ENCODE measurements at regions not wholly inside any gene's neighbourhood (a gene's known extent, or its start where the extent isn't known, plus 50 kb on each side); places are given as distances from the start of the nearest gene placed in this dataset.
A peak's percentile ranks its signal among the peaks of the same experiment; 100 is the strongest.

DNA sequence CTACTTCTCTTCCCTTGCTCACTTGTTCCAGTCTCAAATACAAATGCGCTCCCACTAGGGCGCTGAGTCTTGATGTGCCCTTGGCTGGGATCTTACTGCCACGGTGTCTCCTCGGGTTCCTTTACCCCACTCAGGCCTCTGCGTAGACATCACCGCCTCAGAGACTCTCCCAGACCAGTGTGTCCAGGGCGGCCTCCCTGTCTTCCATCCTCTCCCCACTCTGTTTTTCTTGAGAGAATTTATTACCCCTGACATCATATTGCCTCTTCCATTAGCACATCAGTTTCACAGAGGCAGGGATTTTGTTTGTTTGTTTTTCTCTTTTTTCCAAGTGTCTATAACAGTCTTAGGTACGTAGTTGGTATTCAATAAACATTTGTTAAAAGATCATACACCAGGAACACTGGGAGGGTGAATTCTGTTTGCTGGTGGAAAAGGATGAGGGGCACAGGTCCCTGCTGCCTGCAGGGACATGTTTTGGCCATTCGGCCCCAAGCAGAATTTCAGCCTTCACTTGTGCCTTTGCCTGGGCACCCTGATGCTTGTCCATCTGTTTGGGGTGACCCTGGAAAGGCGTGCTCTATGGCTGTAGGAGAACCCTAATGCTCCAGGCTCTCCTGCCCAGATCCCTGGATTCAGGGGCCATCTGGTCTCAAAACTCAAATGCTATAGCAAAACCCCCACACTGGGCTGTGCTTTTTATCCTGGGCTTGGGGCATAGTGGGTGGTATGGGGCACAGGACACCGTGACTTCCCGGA, 55.0 kb downstream of the RPL37A start:
- no peak for DNase-seq

DNA sequence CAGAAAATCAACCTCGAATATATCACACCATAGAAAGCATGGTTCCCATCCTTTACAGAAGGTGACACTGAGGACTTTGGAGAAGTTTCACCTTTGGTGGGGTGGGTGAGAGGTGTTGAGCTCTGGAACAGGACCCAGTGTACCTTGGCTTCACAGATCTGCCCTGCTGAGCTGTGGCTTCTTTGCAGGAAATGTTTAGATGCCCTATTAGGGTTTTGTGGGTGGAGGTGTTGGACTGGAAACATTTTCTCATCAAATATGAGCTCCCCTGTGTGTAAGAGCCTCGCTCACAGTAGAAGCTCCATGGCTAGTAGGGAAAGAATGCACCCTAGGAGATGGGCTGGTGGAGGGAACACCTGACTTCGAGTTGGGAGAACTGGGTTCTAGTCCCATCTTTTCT, 55.6 kb downstream of the RPL37A start:
- no peak for DNase-seq

- no peak for DNase-seq
Measured at GRCh38 chr2:216554755-216555154, 56.1 kb downstream of the RPL37A start.

- no peak for DNase-seq
Measured at GRCh38 chr2:216555274-216555673, 56.6 kb downstream of the RPL37A start.

GRCh38 chr2:216556202-216556601, 57.6 kb downstream of the RPL37A start:
- no peak for DNase-seq

DNA sequence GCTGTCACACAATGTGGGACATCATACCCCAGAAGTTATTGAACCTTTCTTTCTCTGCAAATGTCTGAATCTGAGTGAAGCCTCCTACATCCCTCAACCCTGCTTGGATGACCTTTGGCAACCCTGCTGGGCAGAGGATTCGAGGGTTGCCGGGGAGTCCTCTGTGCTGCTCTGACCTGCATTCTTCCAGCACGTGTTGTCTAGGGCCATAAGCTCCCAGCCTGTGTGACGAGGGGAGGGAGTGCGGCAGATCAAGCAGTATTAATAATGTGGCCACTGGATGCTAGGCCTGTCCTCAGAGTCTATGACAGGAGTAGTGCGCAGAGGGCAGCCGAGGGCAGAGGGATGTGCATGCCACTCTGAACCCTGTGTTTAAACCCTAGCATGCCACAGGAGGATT, 58.8 kb downstream of the RPL37A start:
- no peak for DNase-seq

DNA sequence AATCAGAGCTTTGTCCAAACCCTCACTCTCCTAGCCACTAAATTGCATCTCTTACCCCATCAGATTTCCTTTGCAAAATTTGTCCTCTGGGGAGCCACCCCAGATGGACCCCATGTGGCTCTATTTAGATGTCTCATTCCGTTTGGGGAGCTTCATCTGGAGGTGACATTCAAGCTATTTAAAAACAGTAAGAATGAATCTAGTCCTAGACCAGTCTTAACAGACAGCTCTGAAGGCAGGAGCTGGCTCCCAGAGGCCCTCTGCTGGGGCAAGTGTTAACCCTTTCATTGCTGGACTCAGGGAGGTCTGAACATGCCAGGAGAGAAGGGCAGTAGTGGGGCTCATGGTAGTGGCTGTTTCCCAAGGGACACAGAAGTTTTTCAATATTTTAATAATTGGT, 59.2 kb downstream of the RPL37A start:
- DNase-seq, result no peak

GRCh38 chr2:216559625-216560156, 61.0 kb downstream of the RPL37A start:
- DNase-seq, result no peak

GRCh38 chr2:216560838-216561270, 62.2 kb downstream of the RPL37A start:
- DNase-seq, result no peak

GRCh38 chr2:216562696-216563435, 64.2 kb downstream of the RPL37A start:
- no peak for DNase-seq

DNA sequence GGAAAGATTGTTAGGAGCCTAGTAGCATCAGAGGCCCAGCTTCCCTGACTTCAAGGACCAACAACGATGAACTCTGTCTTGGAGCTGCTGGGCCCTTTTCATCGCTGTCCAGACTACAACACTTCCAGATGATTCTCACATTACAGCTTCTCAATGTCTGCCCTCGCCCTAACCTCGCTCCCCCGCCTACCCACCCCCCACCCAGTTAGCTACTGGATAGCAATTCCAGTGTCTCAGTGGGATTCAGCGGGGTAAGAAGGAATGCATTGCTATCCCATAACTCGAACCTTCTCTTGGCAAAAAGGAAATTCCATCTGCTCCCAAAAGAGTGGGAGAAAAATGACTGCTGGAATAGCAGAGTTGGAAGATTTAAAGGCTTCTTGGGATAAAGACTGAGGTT, 65.0 kb downstream of the RPL37A start:
- DNase-seq, result no peak

- DNase-seq, result no peak
Measured at GRCh38 chr2:216564611-216565010, 66.0 kb downstream of the RPL37A start.

DNA sequence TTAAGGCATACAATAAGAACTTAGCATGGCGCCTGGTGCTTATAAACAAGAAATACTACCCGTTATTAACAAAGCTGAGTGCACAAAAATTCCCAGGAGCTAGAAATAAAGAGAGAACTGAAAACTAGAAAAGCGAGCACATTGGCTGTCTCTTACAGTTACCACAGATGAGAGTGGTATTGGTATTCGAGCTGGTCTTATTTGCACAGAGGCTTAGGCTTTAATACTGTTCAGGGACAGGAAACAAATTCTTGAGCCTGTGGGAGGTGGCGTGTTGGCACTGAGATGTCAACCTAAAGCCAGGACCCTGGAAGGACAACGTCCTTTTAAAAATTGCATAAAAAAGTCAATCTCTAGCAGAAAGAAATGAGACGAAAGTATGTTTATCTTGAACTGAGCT, 67.3 kb upstream of the IGFBP2 start:
- DNase-seq, result no peak

DNA sequence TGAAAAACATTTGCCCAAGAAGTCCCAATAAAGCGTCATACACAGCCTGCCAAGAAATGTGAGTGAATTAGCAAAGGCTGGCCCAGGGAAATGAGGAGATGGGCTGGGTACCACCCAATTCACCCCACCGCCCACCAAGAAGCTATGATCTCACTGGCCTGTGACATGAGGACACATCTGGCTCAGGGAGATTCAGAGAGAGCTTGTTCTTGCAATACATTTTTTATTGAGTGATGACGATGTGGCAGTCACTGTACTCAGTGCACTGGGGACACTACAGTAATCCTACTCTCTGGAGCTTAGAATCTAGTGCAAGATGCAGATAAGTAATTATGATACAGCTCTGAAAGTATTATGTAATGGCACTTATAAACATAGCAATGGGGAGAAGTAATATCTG, 64.6 kb upstream of the IGFBP2 start:
- DNase-seq, result no peak

DNA sequence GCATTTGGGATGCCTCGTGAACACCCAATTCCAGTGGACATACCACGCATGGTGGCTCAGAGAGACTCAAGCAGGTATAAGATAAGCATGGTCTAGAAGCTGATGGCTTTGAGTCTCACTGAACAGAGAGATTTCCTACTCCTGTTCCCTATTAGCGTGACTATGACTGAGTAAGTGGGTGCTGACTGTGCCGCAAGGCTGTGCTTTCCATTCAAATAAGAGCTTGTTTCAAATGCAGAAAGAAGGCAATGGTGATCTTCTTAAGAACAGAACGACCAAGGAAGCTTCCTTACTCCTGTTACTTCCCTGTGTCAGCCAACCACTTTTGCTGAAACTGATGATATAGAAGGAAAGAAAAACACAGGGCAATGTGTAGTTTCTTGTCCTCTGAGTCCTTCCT, 63.5 kb upstream of the IGFBP2 start:
- DNase-seq, result no peak

GRCh38 chr2:216570357-216570756, 62.9 kb upstream of the IGFBP2 start:
- no peak for DNase-seq

DNA sequence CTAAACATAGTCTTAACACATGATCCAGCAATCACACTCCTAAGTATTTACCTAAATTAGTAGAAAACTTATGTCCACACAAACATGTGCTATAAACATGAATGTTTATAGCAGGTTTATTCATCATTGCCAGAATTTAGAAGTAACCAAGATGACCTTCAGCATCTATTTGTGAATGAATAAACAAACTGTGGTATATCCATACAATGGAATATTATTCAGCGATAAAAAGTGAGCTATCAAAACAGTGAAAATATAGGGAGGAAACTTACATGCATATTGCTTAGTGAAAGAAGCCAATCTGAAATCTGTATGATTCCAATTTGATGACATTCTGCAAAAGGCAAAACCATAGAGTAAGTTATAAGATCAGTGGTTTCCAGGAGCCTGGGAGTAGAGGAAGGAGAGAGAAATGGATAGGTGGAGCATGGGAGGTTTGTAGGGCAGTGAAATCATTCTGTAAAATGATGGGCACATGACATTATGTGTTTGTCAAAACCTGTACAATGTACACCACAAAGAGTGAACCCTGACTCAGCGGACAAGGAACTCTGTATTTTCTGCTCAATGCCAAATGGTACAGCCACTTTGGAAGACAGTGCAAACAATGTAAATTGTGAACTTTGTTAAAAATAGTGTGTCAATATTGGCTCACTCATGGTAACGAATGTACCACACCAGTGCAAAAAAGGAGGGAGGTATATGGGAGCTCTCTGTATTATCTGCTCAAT, 61.9 kb upstream of the IGFBP2 start:
- peak; percentile 63 for DNase-seq

DNA sequence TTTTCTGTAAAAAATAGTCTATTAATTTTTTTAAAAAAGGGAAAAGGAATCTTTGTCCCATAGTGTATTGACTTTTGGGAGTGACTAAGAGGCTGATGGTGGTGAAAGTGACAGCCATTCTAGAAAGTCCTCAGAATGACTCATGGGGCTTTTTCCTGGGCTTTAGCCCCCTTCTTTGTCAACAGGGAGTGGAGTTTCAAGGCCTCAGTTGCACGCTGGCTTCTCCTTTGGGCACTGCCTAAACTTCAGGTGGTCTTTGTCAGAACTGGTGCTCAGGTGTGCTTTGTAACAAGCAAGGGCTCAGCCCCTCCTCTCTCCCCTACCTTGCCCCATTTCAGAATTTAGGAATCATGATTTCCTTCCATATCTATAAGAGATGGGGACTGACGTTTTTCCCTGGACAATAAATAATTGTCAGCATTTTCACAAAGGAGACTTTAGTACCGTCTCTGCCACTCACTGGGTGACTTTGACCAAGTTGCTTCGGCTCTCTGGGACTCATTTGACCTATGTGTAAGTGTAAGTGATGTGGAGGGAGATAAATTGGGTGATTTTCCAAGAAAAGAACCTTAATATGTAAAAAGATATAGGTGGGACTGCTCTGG, 61.2 kb upstream of the IGFBP2 start:
- DNase-seq, result no peak

DNA sequence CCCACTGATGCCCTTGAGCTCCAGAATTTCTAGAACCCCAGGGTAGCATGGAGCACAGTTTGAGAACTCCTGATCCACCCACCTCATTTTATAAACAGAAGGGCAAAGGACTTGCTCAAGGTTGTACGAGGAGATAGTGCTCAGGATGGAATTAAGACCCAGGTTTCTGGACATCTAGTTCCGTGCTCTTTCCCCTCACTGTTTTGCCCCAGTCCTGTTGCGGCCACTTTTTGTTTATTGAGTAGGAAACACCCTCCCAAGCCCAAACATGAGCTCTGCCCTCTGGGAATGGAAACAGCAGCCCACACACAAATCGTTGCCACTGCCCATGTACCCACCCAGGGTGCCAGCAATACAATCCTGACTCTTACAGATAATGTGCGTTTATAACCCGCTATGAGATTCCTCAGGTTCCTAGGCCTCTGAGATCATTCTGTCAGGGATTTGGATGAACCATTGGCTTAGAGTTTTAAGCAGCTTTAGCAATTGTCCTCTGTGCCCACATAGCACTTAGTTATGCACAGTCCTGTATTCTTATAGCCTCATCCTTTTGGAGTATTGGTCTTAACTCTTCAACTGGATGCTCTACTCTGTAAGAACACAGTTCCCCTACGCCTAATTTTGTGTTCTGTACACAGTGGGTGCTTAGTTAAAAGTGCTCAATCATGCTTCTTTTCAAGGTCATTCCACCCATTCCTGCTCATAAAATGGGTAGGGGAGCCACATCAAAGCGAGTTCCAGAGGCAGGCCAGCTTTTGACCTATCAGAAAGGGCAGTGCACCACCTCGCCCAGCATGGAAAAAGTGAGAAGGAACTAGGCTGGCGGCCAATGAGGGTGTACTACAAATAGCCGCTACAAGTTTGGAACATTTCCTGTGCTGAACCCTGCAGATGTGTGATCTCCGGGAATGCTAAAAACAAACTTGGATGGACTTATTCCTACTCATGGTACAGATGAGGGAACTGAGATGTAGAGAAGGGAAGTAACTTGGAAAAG, 60.3 kb upstream of the IGFBP2 start:
- no peak for DNase-seq

GRCh38 chr2:216574046-216574445, 59.2 kb upstream of the IGFBP2 start:
- no peak for DNase-seq

DNA sequence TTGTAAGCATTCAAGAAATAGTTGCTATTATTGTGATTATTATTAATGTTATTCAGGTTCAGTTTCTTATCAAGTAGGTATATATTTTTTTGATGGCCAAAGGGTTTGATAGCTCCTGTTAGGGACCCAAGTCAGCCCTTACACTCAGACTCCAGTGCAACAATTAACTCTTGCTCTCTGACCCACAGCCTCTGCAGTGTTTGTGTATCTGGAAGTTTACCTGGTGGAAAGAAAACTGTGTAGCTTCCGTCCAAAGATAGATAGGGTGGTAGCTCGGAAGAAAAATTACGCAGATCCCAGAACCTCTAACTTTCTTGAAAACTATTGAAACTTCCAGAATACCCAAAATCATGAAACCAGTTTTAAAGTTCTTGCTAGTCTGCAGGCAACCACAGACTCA, 58.6 kb upstream of the IGFBP2 start:
- DNase-seq, result no peak

DNA sequence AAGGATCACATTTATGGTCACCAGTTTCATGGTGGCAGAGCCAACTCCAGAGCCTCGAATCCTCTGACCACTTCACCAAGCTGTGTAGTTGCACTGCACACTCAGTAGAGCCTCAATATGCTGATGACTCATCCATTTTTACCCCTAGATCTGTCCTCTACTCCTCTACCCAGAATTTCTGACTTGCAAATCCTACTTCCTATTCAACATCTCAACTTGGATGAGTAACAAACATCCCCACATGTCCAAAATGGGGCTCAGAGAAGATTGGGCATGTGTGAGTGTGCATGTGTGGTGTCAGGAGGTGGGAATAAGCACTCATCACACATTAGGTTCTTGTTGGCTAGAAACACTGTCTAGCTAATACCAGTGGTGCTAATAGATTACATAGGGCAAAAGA, 57.8 kb upstream of the IGFBP2 start:
- no peak for DNase-seq

Measured in NCI-H774 (cell line).